ENCODE measurements at regions not wholly inside any gene's neighbourhood (a gene's known extent, or its start where the extent isn't known, plus 50 kb on each side); places are given as distances from the start of the nearest gene placed in this dataset.
"Not testable (repeated sequence)": the region's sequence is repeated elsewhere in the genome, so short reads cannot be mapped to it uniquely, and the experiment has no call there.

GRCh38 chr2:75432761-75433361 is 127.9 kb downstream of the EVA1A start:
- no peaks in the 10 kb centered on the region for H3K4me1 Mint-ChIP-seq (ENCODE audit: low read depth)
- H3K27me3 Mint-ChIP-seq: peaks cover 6% of the 10 kb centered on the region
- no peaks in the 10 kb centered on the region for H3K36me3 Mint-ChIP-seq
- no peak overlapping the region for H3K4me3 Mint-ChIP-seq
- H3K9me3 Mint-ChIP-seq (ENCODE audit: low read depth): no peaks in the 10 kb centered on the region
- no peak overlapping the region for H3K27ac Mint-ChIP-seq

GRCh38 chr2:75431763-75432162 is 129.0 kb downstream of the EVA1A start:
- Mint-ChIP-seq H3K4me3 (no peak overlapping the region), H3K27me3 (peaks cover 6% of the 10 kb centered on the region), H3K4me1 (ENCODE audit: low read depth) (no peaks in the 10 kb centered on the region), H3K9me3 (ENCODE audit: low read depth) (no peaks in the 10 kb centered on the region), H3K36me3 (no peaks in the 10 kb centered on the region), H3K27ac (no peak overlapping the region)

GRCh38 chr2:75431276-75431675 is 129.5 kb downstream of the EVA1A start:
- H3K27ac Mint-ChIP-seq: no peak overlapping the region
- no peaks in the 10 kb centered on the region for H3K4me1 Mint-ChIP-seq (ENCODE audit: low read depth)
- H3K9me3 Mint-ChIP-seq (ENCODE audit: low read depth): no peaks in the 10 kb centered on the region
- peaks cover 6% of the 10 kb centered on the region for H3K27me3 Mint-ChIP-seq
- H3K36me3 Mint-ChIP-seq: no peaks in the 10 kb centered on the region
- no peak overlapping the region for H3K4me3 Mint-ChIP-seq

- H3K27ac Mint-ChIP-seq; H3K4me1 Mint-ChIP-seq (ENCODE audit: low read depth); H3K9me3 Mint-ChIP-seq (ENCODE audit: low read depth); H3K36me3 Mint-ChIP-seq; H3K4me3 Mint-ChIP-seq: not testable (repeated sequence)
- peaks cover 10% of the 10 kb centered on the region for H3K27me3 Mint-ChIP-seq
Measured at GRCh38 chr2:75430449-75430848, 130.3 kb downstream of the EVA1A start.

GRCh38 chr2:75428646-75429443 is 131.9 kb downstream of the EVA1A start:
- Mint-ChIP-seq H3K36me3 (no peaks in the 10 kb centered on the region), H3K9me3 (ENCODE audit: low read depth) (no peaks in the 10 kb centered on the region), H3K27me3 (peaks cover 12% of the 10 kb centered on the region), H3K4me3 (no peak overlapping the region), H3K27ac (no peak overlapping the region), H3K4me1 (ENCODE audit: low read depth) (no peaks in the 10 kb centered on the region)

GRCh38 chr2:75428060-75428459 is 132.7 kb downstream of the EVA1A start:
- no peak overlapping the region for H3K27ac Mint-ChIP-seq
- no peaks in the 10 kb centered on the region for H3K36me3 Mint-ChIP-seq
- no peaks in the 10 kb centered on the region for H3K9me3 Mint-ChIP-seq (ENCODE audit: low read depth)
- H3K27me3 Mint-ChIP-seq: peaks cover 11% of the 10 kb centered on the region
- no peaks in the 10 kb centered on the region for H3K4me1 Mint-ChIP-seq (ENCODE audit: low read depth)
- H3K4me3 Mint-ChIP-seq: no peak overlapping the region

GRCh38 chr2:75424936-75425619 is 135.7 kb downstream of the EVA1A start:
- Mint-ChIP-seq H3K36me3 (no peaks in the 10 kb centered on the region), H3K27me3 (peaks cover 7% of the 10 kb centered on the region), H3K4me1 (ENCODE audit: low read depth) (no peaks in the 10 kb centered on the region), H3K27ac (no peak overlapping the region), H3K9me3 (ENCODE audit: low read depth) (no peaks in the 10 kb centered on the region), H3K4me3 (no peak overlapping the region)

- H3K27me3 Mint-ChIP-seq: peaks cover 7% of the 10 kb centered on the region
- peaks cover 5% of the 10 kb centered on the region for H3K4me1 Mint-ChIP-seq (ENCODE audit: low read depth)
Measured at GRCh38 chr2:75421986-75422385, 138.8 kb downstream of the EVA1A start.

GRCh38 chr2:75416420-75417342 is 144.1 kb downstream of the EVA1A start:
- H3K27ac Mint-ChIP-seq: peak overlapping the region; percentile 85
- H3K36me3 Mint-ChIP-seq: peaks cover 12% of the 10 kb centered on the region
- peak overlapping the region; percentile 88 for H3K4me3 Mint-ChIP-seq
- no peaks in the 10 kb centered on the region for H3K27me3 Mint-ChIP-seq
- peaks cover 51% of the 10 kb centered on the region for H3K4me1 Mint-ChIP-seq (ENCODE audit: low read depth)
- H3K9me3 Mint-ChIP-seq (ENCODE audit: low read depth): peaks cover 6% of the 10 kb centered on the region

More at GRCh38 chr2:75421986-75422385, 138.8 kb downstream of the EVA1A start:
- H3K36me3 Mint-ChIP-seq: no peaks in the 10 kb centered on the region
- no peak overlapping the region for H3K4me3 Mint-ChIP-seq
- no peak overlapping the region for H3K27ac Mint-ChIP-seq
- H3K9me3 Mint-ChIP-seq (ENCODE audit: low read depth): no peaks in the 10 kb centered on the region

- peak overlapping the region; percentile 29 for H3K27ac Mint-ChIP-seq
- no peaks in the 10 kb centered on the region for H3K27me3 Mint-ChIP-seq
- H3K9me3 Mint-ChIP-seq (ENCODE audit: low read depth): peaks cover 9% of the 10 kb centered on the region
- H3K36me3 Mint-ChIP-seq: peaks cover 18% of the 10 kb centered on the region
- peaks cover 55% of the 10 kb centered on the region for H3K4me1 Mint-ChIP-seq (ENCODE audit: low read depth)
- peak overlapping the region; percentile 88 for H3K4me3 Mint-ChIP-seq
Measured at GRCh38 chr2:75415731-75416130, 145.0 kb downstream of the EVA1A start.

GRCh38 chr2:75415111-75415626 is 145.6 kb downstream of the EVA1A start:
- Mint-ChIP-seq H3K4me1 (ENCODE audit: low read depth) (peaks cover 55% of the 10 kb centered on the region), H3K9me3 (ENCODE audit: low read depth) (peaks cover 14% of the 10 kb centered on the region), H3K4me3 (peak overlapping the region; percentile 88), H3K27me3 (no peaks in the 10 kb centered on the region), H3K27ac (peak overlapping the region; percentile 29), H3K36me3 (peaks cover 23% of the 10 kb centered on the region)

- H3K4me3 Mint-ChIP-seq: no peak overlapping the region
- H3K27ac Mint-ChIP-seq: no peak overlapping the region
- H3K36me3 Mint-ChIP-seq: peaks cover 25% of the 10 kb centered on the region
- H3K27me3 Mint-ChIP-seq: no peaks in the 10 kb centered on the region
- H3K4me1 Mint-ChIP-seq (ENCODE audit: low read depth): peaks cover 56% of the 10 kb centered on the region
- peaks cover 18% of the 10 kb centered on the region for H3K9me3 Mint-ChIP-seq (ENCODE audit: low read depth)
Measured at GRCh38 chr2:75411574-75411973, 149.2 kb downstream of the EVA1A start.

- H3K9me3 Mint-ChIP-seq (ENCODE audit: low read depth): peaks cover 18% of the 10 kb centered on the region
- H3K4me3 Mint-ChIP-seq: no peak overlapping the region
- H3K36me3 Mint-ChIP-seq: peaks cover 25% of the 10 kb centered on the region
- H3K4me1 Mint-ChIP-seq (ENCODE audit: low read depth): peaks cover 48% of the 10 kb centered on the region
- H3K27me3 Mint-ChIP-seq: no peaks in the 10 kb centered on the region
- no peak overlapping the region for H3K27ac Mint-ChIP-seq
Measured at GRCh38 chr2:75410702-75411101, 150.0 kb downstream of the EVA1A start.

- H3K4me1 Mint-ChIP-seq (ENCODE audit: low read depth): peaks cover 43% of the 10 kb centered on the region
- H3K36me3 Mint-ChIP-seq: peaks cover 21% of the 10 kb centered on the region
- no peak overlapping the region for H3K4me3 Mint-ChIP-seq
- H3K9me3 Mint-ChIP-seq (ENCODE audit: low read depth): peaks cover 18% of the 10 kb centered on the region
- H3K27ac Mint-ChIP-seq: no peak overlapping the region
- H3K27me3 Mint-ChIP-seq: no peaks in the 10 kb centered on the region
Measured at GRCh38 chr2:75408771-75409170, 152.0 kb downstream of the EVA1A start.

Data from activated naive CD8-positive, alpha-beta T cell (primary cell).